WTC11 (cell line): ENCODE measurements at regions not wholly inside any gene's neighbourhood (a gene's known extent, or its start where the extent isn't known, plus 50 kb on each side); places are given as distances from the start of the nearest gene placed in this dataset.

Source experiments
- ETV6 ChIP-seq: sonication (generic); formaldehyde crosslinking; IDR thresholded peaks from 2 replicates; pipeline ENCODE4 v1.8.1; 2022; ENCODE audit warnings: mild to moderate bottlenecking, missing genetic modification reagents
- JUN ChIP-seq: sonication (generic); formaldehyde crosslinking; IDR thresholded peaks from 2 replicates; pipeline ENCODE4 v1.8.0; 2023; ENCODE audit warnings: mild to moderate bottlenecking, missing genetic modification reagents
- KAT7 ChIP-seq: sonication (generic); formaldehyde crosslinking; IDR thresholded peaks from 2 replicates; pipeline ENCODE4 v1.8.1; 2023; ENCODE audit warnings: missing genetic modification reagents, mild to moderate bottlenecking, borderline replicate concordance
- TCF7 ChIP-seq: sonication (generic); formaldehyde crosslinking; IDR thresholded peaks from 2 replicates; pipeline ENCODE4 v1.8.0; 2022; ENCODE audit warnings: mild to moderate bottlenecking, low read depth, missing genetic modification reagents, moderate library complexity
- TEAD1 ChIP-seq: sonication (generic); formaldehyde crosslinking; IDR thresholded peaks from 2 replicates; pipeline ENCODE4 v1.8.0; 2022; ENCODE audit warnings: mild to moderate bottlenecking, missing genetic modification reagents
- TF ChIP-seq, protein P1 (sequence below): fragments of 200-600 bp; IDR thresholded peaks from 2 replicates; pipeline ENCODE4 v1.8.0; 2022; ENCODE audit warnings: antibody characterized with exemption

DNA sequence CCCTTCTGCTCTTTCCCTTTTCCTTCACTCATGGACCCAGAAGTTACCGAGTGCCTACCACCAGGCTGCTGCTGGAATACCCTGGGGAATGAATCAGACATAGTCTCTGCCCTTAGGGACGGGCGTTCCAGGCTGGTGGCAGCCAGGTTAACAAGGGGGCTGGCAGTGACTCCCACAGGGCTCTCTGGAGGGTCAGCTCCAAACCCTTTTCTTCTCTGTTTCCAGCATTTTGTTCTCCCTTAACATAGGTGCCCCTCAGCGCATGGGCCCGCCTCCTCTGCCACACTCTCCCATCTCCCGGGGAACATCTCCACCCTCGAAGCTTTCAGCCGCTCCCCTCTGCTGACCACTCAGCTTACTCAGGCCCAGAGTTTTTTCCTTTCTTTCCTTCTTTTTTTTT lies 62.9 kb upstream of the LRP8 start:
- TF ChIP-seq TEAD1 (CRISPR knock-in tag) (no peak), TCF7 (CRISPR knock-in tag) (no peak), KAT7 (CRISPR knock-in tag) (no peak), ETV6 (CRISPR knock-in tag) (no peak), JUN (CRISPR knock-in tag) (no peak)
- TF ChIP-seq, protein P1, sequence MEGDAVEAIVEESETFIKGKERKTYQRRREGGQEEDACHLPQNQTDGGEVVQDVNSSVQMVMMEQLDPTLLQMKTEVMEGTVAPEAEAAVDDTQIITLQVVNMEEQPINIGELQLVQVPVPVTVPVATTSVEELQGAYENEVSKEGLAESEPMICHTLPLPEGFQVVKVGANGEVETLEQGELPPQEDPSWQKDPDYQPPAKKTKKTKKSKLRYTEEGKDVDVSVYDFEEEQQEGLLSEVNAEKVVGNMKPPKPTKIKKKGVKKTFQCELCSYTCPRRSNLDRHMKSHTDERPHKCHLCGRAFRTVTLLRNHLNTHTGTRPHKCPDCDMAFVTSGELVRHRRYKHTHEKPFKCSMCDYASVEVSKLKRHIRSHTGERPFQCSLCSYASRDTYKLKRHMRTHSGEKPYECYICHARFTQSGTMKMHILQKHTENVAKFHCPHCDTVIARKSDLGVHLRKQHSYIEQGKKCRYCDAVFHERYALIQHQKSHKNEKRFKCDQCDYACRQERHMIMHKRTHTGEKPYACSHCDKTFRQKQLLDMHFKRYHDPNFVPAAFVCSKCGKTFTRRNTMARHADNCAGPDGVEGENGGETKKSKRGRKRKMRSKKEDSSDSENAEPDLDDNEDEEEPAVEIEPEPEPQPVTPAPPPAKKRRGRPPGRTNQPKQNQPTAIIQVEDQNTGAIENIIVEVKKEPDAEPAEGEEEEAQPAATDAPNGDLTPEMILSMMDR = no peak
